Prostate gland (tissue), 2 donors: ENCODE measurements at regions not wholly inside any gene's neighbourhood (a gene's known extent, or its start where the extent isn't known, plus 50 kb on each side); places are given as distances from the start of the nearest gene placed in this dataset.

Experiments
- DNase-seq: peaks from one replicate; pipeline ENCODE4 v3.0.0-alpha.2; 2019; ENCODE audit warnings: low spot score
- H3K27ac ChIP-seq, 2 donors: fragments of 200-600 bp; sonication (generic); 2 replicates each; pipeline ENCODE4 v1.5.1; 2017 to 2019
- H3K27me3 ChIP-seq: fragments of 200-600 bp; sonication (generic); replicated peaks from 2 replicates; pipeline ENCODE4 v1.5.1; 2019; ENCODE audit not compliant: insufficient read depth
- H3K36me3 ChIP-seq, 2 donors: fragments of 200-600 bp; sonication (generic); 1 replicate in 1 of 2; 2 replicates in 1 of 2; pipeline versions ENCODE4 v1.5.1 to v1.8.1; 2017 to 2019
- H3K4me1 ChIP-seq: fragments of 200-600 bp; sonication (generic); replicated peaks from 2 replicates; pipeline ENCODE4 v1.5.1; 2019
- H3K4me3 ChIP-seq, 2 donors: fragments of 200-600 bp; sonication (generic); 2 replicates each; pipeline ENCODE4 v1.5.1; 2017 to 2019
- H3K9me3 ChIP-seq: fragments of 200-600 bp; sonication (generic); 2 replicates; pipeline ENCODE4 v1.5.1; 2017
- POLR2A ChIP-seq: fragments of 450-650 bp; IDR thresholded peaks from one replicate; pipeline ENCODE4 v1.6.1; 2016; ENCODE audit warnings: antibody characterized with exemption, mild to moderate bottlenecking
- POLR2AphosphoS5 ChIP-seq: sonication (generic); formaldehyde crosslinking; IDR thresholded peaks from one replicate; pipeline ENCODE4 v1.6.1; 2017; ENCODE audit warnings: antibody characterized with exemption
- WGBS: methylation state at CpG from one replicate; pipeline ENCODE4 v1.1.5; 2018; 5-methylcytosine and 5-hydroxymethylcytosine counted together
- intact Hi-C: fragments of 100-400 bp; cut with DNase I; formaldehyde crosslinking; loops from one replicate; pipeline ENCODE4 v1.14.2; 2022
- TF ChIP-seq, protein P1 (sequence below), 4 experiments: fragments of 200-600 bp in 2 of 4; fragments of 450-650 bp in 2 of 4; sonication (generic) in 2 of 4; IDR thresholded peaks; 1 replicate in 3 of 4; 2 replicates in 1 of 4; pipeline ENCODE4 v1.5.1; 2016 to 2019; ENCODE audit warnings: antibody characterized with exemption in 4 of 4, mild to moderate bottlenecking in 2 of 4, moderate library complexity in 2 of 4

DNA sequence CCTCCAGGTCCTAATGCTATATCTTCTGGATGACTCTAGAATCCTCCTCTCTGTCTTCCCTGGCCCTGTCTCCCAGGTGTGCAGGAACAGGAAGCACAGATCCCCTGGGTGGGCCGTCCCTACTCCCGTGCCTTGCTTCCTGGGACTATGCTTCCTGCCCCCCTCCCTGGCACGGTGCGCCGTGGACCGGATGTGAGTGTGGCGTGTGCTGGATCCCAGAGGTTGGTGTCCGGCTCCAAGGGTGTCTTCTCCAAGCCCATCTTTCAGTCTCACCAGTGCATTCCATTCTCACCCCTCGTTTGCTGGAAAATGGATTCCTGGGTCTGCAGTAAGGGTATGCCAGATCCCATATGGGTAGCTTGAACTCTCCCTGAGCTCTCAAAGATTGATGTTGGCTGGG is 144.4 kb upstream of the TWIST2 start:
- Histone ChIP-seq H3K9me3 (no peaks in the 10 kb centered on the region), H3K36me3 (no peaks in the 10 kb centered on the region), H3K27me3 (no peaks in the 10 kb centered on the region), H3K4me3 (no peak overlapping the region), H3K4me1 (no peaks in the 10 kb centered on the region), H3K27ac (no peak overlapping the region)
- DNase-seq: no peak
- intact Hi-C loops: no loop called here
- 96% methylated on average over 9 of the region's 9 CpGs for WGBS
- TF ChIP-seq, protein P1, sequence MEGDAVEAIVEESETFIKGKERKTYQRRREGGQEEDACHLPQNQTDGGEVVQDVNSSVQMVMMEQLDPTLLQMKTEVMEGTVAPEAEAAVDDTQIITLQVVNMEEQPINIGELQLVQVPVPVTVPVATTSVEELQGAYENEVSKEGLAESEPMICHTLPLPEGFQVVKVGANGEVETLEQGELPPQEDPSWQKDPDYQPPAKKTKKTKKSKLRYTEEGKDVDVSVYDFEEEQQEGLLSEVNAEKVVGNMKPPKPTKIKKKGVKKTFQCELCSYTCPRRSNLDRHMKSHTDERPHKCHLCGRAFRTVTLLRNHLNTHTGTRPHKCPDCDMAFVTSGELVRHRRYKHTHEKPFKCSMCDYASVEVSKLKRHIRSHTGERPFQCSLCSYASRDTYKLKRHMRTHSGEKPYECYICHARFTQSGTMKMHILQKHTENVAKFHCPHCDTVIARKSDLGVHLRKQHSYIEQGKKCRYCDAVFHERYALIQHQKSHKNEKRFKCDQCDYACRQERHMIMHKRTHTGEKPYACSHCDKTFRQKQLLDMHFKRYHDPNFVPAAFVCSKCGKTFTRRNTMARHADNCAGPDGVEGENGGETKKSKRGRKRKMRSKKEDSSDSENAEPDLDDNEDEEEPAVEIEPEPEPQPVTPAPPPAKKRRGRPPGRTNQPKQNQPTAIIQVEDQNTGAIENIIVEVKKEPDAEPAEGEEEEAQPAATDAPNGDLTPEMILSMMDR (IDR thresholded peaks at IDR 0.05): no peak
- no peak for TF ChIP-seq POLR2A
- no peak for TF ChIP-seq POLR2AphosphoS5

DNA sequence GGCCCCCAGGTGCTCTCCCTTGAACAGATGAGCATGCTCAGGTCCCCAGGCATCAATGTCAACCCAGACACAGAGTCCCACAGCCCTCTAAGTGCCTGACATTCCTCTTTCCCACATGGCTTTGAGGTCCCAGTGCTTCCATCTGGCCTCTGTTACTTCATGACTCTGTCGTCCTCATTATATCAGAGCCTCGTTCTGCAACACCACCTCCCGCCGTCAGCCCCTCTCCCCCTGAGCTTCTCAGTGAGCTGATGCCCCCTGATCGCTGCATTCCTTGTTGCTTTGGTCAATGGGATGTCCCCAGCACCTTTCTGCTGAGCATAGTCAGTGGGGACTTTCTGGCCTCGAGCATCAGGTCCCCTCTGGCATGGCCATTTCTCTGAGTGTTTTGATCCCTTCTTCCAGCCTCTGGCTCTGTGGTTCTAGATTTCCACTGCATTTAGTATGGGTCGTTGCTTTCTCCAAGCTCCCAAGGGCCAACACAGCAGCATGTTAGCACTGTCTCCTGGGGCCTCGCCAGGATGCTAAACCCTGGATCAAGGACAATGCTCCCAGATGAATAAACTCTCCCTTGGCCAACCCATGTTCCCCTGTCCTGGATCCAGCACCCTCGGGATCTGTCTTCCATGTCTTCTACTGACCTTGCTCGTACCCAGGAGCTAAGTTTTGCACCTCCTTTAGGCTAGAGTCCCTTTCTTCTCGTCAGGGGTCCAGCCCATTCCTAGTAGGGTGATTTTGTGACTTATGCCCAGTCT is 143.2 kb upstream of the TWIST2 start:
- DNase-seq: no peak
- no peak for TF ChIP-seq POLR2A
- no peak overlapping the region for H3K4me3 ChIP-seq
- H3K9me3 ChIP-seq: no peaks in the 10 kb centered on the region
- 89% methylated on average over 11 of the region's 11 CpGs for WGBS
- H3K27ac ChIP-seq: no peak overlapping the region
- H3K27me3 ChIP-seq: no peaks in the 10 kb centered on the region
- no peaks in the 10 kb centered on the region for H3K4me1 ChIP-seq
- intact Hi-C loops: no loop called here
- no peaks in the 10 kb centered on the region for H3K36me3 ChIP-seq

DNA sequence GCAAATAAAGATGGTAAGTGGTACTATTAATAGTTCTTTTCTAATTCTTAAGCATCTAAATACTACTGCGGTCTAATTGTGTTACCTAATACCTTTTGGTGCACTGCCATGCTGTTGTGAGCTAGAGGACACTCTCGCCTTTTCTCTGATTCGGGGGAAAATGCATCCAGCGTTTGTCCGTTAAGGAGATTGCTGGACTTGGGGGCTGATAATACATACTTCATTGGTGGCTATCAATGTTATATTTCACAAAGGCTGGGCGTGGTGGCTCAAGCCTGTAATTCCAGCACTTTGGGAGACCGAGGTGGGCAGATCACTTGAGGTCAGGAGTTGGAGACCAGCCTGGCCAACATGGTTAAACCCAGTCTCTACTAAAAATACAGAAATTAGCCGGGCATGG is 141.7 kb upstream of the TWIST2 start:
- Histone ChIP-seq H3K36me3 (no peaks in the 10 kb centered on the region), H3K27me3 (no peaks in the 10 kb centered on the region), H3K4me1 (no peaks in the 10 kb centered on the region), H3K4me3 (no peak overlapping the region), H3K9me3 (no peaks in the 10 kb centered on the region), H3K27ac (no peak overlapping the region)
- intact Hi-C loops: no loop called here
- TF ChIP-seq POLR2AphosphoS5 (no peak), POLR2A (no peak)
- TF ChIP-seq, protein P1 (IDR thresholded peaks at IDR 0.05): no peak
- DNase-seq: no peak
- 93% methylated on average over 8 of the region's 8 CpGs for WGBS

DNA sequence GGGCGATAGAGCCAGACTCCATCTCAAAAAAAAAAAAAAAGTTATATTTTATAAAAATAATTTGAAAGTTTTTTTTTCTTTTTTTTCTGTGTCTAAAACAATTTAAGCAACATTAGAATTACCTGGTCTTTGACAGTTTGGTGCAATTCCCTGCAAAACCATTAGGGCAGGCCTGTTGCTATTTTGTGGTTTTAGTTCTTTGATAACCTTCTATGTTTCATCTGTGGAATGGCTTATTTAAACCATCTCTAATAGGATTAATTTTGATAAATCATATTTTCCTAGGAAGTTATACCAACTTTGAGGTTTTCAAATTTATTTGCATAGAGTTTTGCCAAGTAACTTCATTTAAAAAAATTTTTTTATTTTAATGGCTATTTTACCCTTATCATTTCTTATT is 141.2 kb upstream of the TWIST2 start:
- Histone ChIP-seq H3K4me1 (no peaks in the 10 kb centered on the region), H3K27ac (no peak overlapping the region), H3K9me3 (no peaks in the 10 kb centered on the region), H3K27me3 (no peaks in the 10 kb centered on the region), H3K36me3 (no peaks in the 10 kb centered on the region), H3K4me3 (no peak overlapping the region)
- intact Hi-C loops: no loop called here
- TF ChIP-seq POLR2A (no peak), POLR2AphosphoS5 (no peak)
- TF ChIP-seq, protein P1 (IDR thresholded peaks at IDR 0.05): no peak
- no peak for DNase-seq
- 97% methylated on average over 1 of the region's 1 CpG for WGBS

DNA sequence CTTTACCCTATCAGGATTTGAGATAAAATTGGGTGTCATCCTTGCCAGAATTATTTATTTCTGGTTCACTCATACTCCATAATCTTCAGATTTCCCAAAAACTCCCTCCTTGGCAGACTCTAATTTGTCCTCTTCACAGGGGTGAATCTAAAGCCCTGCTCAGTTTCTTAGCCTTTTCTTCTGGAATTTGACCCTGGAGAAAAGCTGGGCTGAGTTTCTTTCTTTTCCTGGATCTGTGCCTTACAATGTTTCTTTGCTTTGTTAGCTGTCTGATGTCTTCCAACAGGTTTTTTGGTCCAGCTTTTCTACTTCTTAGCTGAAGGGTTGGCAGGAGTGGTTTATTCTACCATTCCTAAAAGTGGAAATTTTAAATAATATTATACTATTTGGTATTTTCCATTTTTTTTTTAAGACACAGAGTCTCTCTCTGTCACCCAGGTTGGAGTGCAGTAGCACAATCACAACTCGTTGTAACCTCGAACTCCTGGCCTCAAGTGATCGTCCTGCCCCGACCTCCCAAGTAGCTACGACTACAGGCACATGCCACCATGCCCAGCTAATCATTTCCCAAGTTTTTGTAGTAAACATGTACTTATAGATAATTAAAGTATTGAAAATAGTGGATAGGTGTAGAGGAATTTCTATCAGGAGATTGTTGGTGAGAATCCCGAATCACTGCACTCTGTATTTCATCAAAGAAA is 138.4 kb upstream of the TWIST2 start:
- TF ChIP-seq POLR2AphosphoS5 (no peak), POLR2A (no peak)
- TF ChIP-seq, protein P1 (IDR thresholded peaks at IDR 0.05): no peak
- DNase-seq: no peak
- no peaks in the 10 kb centered on the region for H3K36me3 ChIP-seq
- H3K9me3 ChIP-seq: no peaks in the 10 kb centered on the region
- no peaks in the 10 kb centered on the region for H3K27me3 ChIP-seq
- WGBS: 89% methylated on average over 6 of the region's 6 CpGs
- H3K4me3 ChIP-seq: no peak overlapping the region
- no peak overlapping the region for H3K27ac ChIP-seq
- no peaks in the 10 kb centered on the region for H3K4me1 ChIP-seq
- intact Hi-C loops: no loop called here
